DMS 273 treated with DMSO at 0.1 percent for 48 hours (cell line): ENCODE measurements at regions not wholly inside any gene's neighbourhood (a gene's known extent, or its start where the extent isn't known, plus 50 kb on each side); places are given as distances from the start of the nearest gene placed in this dataset.

ENCODE experiments used
- DNase-seq: peaks from one replicate; lab custom pipeline; 2025; lab: John Stamatoyannopoulos, UW

DNA sequence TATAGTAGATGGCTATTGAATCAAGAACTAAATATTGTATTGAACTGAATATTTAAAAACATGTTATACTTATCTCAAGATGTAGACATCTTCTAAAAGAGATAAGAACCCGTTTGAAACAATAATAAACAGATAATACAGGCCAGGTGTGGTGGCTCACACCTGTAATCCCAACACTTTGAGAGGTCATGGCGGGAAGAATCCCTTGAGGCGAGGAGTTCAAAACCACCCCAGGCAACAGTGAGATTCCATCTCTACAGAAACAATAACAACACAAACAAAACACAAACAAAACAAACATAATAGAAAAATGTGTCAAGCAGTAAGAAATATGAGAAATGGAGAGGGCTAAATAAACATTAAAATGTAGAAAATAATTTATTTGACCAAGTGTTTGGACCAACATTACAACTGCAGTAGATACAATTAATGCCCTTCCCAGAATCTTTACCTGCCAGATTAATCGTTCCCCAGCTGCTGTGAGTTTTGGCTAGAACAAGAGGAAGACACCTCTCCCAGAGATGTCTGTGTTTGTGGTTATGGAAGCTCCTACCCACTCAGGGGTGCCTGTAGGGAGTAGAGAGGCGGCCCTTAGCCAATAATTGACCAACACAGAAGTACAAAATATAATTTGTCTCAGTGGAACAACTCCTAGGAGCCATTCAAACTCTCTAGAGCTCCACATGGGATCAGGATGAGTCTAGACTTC is 111.9 kb upstream of the AGTR1 start:
- no peak for DNase-seq

DNA sequence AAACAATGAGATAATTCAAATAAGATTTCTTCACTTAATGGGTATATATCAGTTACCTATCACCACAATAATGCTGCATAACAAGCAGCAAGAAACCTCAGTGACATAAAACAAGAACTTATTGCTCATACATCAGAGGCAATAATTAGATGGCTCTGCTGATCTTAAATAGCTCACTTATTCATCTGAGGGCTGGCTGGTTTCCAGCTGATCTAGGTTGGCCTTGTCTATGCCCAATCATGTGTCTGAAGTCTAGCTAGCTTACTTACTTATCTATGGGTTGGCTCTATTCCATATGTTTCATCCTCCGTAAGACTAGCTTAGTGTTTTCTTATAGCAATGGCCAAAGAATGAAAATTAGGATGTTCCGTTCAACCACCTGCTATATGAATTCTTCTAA is 109.4 kb upstream of the AGTR1 start:
- DNase-seq: no peak

DNA sequence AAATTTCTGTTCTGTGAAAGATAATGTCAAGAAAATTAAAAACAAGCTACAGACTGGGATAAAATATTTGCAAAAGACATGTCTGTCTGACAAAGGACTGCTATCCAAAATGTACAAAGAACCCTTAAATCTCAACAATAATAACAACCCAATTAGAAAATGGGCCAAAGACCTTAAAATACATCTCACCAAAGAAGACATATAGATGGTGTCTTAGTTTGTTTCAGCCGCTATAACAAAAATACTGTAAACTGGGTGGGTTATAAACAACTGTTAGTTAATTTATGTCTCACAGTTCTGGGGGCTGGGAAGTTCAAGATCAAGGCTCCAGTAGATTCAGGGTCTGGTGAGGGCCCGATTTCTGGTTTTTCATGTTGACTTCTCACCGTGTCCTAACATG is 106.2 kb upstream of the AGTR1 start:
- no peak for DNase-seq

DNA sequence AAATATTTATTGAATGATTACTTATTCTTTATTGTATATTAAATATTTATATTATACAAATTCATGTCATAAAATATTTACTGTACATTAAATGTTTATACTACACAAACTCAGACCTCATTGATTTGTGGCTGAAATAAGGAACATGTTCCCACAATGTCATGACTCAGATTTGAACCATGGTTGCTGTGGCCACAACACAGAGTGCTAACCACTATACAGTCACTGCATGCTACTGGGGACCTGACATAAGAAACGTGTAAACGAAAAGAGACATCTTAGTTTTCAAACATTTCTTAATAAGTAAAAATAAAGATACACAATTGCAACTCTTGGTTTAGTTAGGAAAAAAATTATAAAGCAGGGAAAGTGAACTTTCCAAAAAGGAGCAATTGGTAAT is 99.1 kb upstream of the AGTR1 start:
- DNase-seq: no peak

DNA sequence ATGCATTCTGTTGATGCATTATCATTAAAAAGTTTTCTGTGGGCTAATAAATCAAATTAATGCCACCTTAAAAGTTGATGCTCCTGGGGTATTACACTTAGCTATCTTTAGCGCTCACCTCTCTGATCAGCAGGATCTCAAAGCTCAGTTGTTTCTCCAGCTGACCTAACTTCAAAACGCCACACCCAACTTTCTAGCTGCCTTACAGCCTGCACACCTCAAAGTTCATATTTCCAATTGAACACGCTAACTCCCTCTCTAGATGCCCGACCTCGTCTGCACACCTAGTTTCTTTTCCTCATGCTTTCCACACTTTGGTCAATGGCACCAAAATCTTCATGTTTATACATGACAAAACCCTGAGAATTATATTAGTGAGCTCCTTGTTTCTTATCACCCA is 98.2 kb upstream of the AGTR1 start:
- no peak for DNase-seq

DNA sequence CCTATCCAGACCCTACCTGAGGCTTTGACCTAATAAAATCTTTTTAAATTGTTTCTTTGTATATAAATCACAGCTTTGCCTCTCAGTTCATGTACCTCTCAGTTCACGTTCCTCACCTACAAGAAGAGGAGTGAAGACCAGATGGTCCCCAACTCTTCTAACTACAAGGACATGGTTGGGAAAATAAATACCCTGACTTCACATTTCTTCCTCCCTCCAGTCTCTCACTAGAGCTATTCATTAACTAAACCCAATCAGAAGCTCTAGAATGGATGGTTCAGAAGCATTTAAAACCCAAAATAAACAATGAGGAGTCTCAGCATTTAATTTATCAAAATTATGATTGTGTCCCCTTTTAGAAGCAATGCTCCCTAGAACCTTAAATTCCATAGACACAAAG is 97.3 kb upstream of the AGTR1 start:
- DNase-seq: no peak

DNA sequence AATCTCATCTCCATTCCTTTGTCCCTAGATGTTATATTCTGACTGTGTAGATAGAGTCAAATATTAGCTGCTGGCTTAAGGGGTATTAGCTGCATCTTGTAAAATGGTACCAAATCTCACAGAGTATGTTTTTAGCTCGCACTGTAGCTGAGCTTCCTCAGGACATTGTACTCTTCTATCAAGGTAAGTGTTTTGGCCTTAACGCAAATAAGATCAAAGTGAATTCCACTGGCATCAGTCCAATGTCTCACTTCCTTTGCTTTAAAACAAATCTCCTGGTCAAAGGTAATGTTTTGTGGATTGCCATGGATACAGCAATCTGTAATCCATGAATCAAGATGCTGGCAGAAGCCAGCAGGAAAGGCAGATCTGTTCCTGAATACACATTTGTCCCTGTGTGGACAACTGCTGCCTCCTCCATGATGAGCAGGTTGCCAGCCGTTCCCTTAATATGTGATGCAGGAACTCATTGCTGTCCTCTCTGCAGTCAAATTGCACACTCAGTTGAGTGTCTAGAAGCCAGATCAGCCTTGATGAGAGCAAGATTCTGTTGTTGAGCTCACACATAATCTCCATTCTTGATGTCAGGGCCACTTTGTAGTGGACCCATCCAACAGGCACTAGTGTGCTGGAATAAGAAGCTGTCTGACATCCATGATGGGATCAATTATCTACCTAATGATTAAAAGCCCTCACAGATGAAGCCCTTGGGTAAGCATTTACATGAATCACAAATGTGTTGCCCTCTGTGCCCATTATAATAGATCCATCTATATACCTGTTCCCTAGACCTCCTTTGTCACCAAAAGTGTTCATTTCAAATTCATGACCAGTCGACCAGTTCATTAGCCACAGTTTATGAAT is 96.6 kb upstream of the AGTR1 start:
- DNase-seq: no peak

DNA sequence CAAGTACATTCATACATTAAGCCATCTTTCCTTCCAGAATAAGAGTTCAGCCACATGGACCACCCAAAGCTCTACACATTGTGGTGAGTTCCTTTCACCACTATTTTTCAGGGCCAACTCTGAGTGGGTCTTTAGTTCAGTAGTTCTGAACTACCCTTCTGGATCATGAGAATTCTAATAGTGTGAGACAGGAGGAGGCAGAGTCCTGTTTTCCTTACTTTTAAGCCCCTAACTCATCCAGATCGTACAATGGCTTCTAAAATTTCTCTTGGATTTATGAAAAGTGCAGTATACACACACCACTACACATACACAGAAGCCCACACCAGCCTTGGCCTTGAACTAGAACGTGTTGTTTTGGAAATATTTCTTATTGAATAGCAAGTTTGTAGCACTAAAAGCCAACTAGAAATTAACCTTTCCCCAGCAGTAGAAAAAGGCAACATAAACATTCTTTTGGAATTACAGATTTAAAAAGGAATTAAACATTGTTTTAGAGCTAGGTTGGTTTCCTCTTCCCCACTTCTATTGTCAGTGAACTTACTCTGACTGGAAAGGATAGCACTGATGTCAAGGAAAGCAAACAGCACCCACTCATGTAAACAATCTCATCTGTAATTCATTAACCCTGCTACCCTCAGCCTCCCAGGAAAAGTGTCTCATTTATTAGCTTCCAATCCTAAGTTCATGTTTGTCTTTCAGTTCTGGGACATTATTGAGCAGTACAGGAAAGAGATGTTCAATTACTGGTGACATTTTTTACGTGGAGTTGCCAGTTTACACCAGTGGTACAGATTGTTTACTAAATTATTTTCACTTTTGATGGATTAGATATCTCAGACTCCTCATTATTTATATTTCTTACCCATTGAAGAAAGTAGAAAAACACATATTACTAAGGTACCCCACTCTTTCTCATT is 95.7 kb upstream of the AGTR1 start:
- no peak for DNase-seq

DNA sequence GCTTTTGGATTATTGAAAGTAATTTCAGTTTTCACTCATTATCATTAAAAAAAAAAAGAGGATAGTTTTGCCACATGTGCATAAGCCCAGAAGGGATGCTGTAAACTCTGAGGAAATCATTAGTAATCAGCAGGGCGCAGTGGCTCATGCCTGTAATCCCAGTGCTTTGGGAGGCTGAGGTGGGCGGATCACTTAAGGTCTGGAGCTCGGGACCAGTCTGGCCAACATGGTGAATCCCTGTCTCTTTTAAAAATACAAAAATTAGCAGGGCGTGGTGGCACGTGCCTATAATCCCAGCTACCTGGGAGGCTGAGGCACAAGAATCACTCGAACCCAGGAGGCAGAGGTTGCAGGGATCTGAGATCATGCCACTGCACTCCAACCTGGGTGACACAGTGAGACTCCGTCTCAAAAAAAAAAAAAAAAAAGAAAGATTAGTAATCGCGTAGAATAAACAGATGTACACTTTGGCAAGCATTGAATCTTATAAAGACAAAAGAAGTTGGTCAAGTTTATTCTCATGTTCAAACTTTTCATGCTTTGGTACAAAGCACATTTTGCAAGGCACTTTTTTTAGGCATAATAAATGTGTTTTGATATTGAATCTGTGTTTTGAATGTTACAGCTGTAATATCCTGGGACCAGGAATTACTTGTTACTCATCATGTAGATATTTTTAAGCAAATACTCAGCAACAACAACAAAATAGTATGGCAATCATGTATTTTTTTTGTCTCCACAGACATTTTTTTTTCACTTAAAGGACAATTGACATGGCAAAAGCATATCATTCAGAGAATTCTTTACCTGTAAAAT is 93.2 kb upstream of the AGTR1 start:
- no peak for DNase-seq

DNA sequence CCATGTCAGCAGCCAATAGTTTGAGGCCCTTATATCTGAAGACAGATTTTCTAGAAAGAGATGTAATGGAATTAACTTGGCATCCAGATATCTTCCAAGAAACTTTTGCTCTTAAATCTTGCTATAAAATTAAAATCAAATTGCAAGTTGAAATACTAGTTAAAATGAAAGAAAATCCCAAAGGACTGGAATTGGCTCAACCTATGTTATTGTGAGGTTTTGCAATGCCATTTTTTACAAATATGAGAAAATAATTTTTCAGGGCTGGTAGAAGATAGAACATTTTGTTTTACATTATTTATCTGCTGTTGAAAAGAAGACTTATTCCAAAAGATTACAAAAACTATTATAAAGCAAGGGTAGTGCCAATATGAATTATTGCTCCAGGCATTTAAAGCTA is 92.2 kb upstream of the AGTR1 start:
- no peak for DNase-seq

DNA sequence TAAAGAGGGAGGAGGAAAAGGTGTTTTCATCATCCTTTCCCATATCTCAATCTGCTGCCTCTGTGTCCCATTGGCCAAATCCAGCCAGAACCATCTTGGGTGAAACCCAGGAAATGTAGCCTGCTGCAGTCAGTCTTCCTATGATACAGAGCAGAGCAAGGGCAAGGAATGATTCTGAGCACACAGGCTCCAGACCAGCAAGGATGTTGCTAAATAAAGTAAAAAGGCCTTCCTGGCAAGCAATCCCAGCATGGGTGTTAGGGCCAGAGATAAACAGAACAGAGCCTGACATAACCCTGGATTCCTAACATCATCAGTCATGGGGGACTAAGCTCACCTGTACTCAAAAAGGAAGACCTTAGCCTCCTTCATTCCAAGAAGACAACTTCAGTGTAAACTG is 90.7 kb upstream of the AGTR1 start:
- no peak for DNase-seq

DNA sequence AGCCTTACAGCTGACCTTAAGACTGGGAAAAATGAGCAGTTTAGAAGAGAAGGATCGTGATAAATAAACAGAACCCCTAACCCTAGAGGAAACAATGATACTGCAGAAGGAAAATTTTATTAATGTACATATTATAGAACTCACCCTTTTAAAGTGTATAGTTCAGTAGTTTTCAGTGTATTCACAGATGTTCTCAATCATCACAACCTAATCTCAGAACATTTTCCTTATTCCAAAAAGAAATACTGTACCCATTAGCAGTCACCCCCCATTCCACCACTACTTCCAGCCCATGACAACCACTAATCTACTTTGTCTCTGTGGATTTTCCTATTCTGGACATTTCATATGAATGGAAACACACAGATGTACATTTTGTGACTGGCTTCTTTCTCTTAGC is 90.2 kb upstream of the AGTR1 start:
- no peak for DNase-seq

DNA sequence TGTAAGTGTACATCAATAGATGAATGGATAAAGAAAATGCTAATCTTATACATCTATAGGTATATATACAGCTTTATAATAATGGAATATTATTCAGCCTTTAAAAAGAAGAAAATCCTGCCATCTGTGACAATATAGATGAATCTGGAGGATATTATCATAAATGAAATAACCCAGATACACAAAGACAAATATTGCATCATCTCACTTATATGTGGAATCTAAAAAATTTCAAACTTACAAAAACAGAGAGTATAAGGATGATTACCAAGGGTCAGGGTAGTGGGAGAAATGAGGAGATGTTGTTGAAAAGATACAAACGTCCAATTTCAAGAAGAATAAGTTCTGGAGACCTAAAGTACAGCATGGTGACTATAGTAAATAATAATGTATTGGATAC is 85.4 kb upstream of the AGTR1 start:
- no peak for DNase-seq

DNA sequence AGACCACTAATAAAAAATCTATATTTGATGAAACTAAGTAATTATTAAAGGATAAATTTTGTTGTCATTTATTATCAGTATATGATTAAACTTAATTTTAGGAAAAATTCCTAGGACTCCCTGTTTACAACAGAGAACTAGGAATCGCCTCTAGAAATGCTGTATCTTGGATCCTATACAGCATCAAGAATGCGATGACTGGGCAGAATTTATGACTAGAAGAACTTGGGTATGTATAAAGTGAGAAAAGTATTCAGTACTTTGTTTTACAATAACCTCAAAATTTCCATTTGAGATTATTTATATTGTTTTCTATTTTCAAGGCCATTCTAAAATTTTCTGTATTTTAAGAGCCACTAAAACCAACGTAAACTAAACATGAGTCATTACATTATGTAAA is 82.3 kb upstream of the AGTR1 start:
- DNase-seq: no peak

DNA sequence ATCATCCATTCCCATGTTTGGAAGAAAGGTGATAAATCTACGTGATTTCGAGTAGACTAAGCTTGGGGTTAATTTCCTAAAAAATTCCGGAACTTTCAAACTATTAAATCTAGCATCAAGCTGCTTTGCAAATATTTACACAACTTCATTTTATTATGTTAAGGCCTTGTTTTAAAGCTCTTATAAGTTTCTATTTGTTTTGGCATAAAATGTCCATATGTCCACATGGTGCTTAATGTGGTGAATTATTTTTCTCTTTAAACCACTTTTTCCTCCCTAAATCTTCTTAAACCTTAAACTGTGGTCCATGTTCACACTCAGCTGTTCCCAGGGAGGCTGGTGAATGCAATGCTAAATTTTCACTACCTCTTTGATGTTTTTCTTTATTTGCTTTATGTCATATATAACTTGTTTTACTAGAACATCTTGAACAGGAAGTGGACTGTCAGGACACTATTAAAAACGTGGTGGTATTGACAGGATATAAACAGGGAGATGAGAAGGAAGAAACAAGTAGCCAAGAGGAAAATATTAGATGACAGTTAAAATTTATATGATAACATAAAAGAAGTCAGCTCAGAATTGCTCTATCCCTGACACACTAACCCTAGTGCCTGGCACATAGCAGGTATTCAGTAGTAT is 72.5 kb upstream of the AGTR1 start:
- DNase-seq: no peak

DNA sequence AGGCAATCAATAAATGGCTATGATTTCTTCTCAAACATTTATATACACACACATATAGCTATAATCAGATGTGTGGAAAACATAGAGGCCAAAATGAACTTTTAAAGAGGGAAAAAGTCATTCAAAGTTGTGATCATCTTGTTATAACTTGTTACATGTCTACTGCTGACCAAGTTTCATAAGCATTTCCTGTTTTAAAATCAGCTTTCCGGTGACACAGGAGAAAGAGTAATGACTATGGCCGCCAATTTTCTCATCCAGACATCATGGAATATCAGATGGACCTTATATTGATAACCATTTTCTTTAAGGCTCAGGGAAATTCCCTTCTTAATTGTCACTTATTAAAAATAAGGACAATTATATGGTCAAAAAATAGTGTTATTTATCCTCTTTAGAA is 71.7 kb upstream of the AGTR1 start:
- no peak for DNase-seq

DNA sequence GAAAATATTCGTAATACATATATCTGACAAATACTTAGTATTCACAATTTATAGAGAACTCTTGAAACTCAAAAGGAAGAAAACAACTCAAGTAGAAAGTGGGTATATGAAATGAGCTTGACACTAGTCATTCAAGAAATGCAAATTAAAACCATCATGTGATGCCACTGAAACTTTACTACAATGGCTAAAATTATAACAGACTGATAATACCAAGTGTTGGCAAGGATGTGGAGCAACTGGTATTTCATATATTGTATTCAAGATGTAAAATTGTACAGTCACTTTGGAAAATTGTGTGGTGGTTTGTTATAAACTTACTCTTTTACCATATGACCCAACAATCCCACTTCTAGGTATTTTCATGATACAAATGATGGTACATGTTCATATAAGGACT is 68.7 kb upstream of the AGTR1 start:
- DNase-seq: no peak

DNA sequence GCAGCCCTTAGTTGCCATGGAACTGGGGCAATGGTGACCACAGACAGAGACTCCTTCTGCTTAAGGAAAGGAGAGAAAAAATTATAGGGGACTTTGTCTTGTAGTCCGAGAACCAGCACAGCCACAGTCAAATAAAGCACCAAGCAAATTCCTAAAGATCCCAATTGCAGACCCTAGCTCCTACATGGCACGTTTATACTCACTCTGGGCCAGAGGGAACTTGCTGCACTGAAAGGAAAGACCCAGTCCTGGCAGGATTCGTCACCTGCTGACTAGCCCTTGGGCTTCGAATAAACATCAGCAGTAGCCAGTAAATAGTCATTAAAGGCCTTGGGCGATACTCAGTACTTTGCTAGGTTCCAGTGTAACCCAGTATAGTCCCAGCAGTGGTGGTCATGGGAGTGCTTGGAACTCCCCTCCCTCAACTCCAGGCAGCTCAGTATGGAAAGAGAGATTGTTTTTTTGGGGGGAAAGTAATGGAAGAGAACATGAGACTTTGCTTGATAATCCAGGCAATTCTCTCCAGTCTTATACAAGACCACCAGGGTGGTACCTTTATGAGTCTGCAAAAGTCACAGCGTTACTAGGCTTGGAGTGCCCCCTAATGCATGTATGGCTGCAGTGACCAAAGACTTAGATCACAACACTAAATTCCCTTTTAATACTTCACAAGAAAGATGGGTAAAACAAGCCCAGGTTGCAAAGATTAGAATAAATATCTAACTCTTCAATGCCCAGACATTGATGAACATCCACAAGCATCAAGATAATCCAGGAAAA is 66.4 kb upstream of the AGTR1 start:
- no peak for DNase-seq

DNA sequence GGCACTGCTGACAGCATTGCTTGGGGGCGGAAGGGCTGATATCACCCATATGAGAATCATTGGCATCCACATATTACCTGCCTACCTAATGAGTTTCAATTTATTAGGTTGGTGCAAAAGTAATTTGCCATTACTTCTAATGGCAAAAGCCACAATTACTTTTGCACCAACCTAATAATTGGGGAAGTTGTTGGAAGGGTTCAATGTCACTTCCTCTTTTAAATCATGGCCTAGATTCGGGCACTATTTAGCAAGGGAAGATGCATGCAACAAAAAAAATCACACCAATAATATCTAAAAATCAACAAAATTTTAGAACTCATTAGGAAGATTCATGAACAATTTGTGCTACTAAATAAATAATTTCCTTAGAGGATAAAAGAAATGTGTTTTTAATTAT is 56.0 kb upstream of the AGTR1 start:
- no peak for DNase-seq

DNA sequence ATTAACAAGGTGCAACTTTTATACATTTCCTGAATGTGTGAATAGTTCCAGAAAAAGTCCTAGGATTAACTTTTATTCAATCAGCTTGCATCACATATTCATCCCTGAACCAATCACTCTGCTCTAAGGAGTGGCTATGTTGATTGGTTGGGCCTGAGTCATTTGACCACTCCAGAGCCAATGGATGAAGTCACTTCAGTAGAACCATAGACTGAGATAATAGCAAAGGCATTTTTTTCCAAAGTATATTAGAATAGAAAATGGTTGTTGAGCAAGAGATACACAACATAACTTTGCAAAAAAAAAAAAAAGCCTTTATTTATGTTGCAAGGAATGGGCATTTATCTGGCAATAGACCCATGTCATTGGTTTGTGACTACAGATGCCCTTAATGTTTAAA is 55.5 kb upstream of the AGTR1 start:
- no peak for DNase-seq

DNA sequence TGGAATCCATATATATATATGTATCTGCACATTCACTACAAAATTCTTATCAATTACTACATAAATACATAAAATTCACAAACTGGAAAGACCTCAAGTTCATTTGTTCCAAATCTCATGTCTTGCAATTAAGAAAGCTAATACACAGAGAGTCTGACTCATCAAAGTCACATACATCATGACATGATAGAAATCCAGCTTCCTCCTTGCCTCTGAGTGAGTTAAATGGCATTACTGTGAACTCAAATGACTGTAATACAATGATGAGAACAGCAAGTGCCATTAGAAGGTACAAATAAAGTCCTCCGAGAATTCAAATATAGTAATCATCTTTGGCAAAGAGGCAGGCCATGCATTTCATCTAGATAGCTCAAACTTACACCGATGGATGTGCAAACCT is 55.1 kb upstream of the AGTR1 start:
- no peak for DNase-seq
